ENCODE measurements at regions not wholly inside any gene's neighbourhood (a gene's known extent, or its start where the extent isn't known, plus 50 kb on each side); places are given as distances from the start of the nearest gene placed in this dataset.
"Not testable (repeated sequence)": the region's sequence is repeated elsewhere in the genome, so short reads cannot be mapped to it uniquely, and the experiment has no call there.

DNA sequence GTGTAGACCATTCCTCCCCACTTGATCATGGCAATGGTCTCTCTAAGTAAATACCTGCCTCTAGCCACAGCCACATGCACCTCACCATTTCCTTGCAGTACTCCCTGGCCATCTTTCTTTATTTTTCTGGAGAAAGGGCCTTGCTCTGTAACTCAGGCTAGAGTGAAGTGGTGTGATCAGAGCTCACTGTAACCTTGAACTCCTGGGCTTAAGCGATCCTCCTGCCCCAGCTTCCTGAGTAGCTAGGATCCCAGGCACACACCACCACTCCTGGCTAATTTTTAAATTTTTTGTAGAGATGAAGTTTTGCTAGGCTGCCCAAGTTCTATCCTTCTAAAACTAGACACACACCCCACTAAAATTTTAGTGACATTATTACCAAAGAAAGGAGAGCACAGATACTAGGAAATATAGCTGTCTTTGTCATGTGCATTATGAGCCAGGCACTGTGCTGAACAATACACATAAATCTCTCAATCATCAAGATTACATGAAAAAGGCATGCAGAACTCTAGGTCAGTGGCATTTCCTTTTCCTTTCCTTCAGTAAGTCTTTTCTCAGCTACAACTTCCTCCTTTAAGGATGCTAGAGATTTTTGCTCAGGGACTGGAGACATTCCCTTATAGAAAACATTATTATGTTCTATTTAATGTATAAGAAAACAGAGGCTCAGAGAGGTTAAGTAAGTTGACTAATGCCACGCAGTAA, 95.0 kb upstream of the SERBP1 start:
- DNase-seq (ENCODE audit: low read depth in 4 of 4, low spot score in 3 of 4) = no peak

DNA sequence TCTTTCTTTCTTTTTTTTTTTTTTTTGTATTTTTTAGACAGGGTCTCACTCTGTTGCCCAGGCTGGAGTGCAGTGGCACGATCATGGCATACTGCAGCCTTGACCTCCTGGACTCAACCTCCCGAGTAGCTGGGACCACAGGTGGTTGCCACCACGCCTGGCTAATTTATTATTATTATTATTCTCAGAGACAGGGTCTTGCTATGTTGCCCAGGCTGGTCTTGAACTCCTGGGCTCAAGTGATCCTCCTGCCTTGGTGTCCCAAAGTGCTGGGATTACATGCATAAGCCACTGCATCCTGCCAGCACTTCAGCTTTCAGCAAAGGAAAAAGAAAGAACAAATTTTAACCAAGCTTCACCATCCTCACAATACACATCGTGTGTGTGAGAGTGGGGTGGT, 97.9 kb upstream of the SERBP1 start:
- no peak for DNase-seq (ENCODE audit: low read depth in 4 of 4, low spot score in 3 of 4)

DNA sequence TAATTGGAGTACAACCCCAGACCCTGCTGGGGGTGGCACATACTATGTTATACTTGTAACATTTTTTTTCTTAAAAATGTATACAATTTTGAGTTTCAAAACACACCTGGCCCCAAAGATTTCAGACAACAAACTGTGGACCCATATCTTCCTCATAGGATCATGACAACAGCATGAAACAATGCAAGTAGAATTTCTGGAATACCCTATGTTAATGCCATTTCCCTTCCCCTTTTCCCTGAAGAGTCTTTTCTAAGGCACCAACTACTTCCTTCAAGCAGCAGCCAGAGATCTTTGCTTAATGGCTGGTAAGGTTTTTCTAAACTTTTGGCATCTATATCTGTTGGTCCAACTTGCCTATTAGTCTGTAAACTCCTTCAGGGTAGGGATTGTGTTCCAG, 99.9 kb upstream of the SERBP1 start:
- no peak for DNase-seq (ENCODE audit: low read depth in 4 of 4, low spot score in 3 of 4)

- DNase-seq (ENCODE audit: low read depth in 4 of 4, low spot score in 3 of 4) = peak; percentile 58 to 69 (median 64)
Measured at GRCh38 chr1:67532452-67533216, 102.4 kb upstream of the SERBP1 start.

- no peak for DNase-seq (ENCODE audit: low read depth in 4 of 4, low spot score in 3 of 4)
Measured at GRCh38 chr1:67534627-67535065, 104.4 kb upstream of the SERBP1 start.

DNA sequence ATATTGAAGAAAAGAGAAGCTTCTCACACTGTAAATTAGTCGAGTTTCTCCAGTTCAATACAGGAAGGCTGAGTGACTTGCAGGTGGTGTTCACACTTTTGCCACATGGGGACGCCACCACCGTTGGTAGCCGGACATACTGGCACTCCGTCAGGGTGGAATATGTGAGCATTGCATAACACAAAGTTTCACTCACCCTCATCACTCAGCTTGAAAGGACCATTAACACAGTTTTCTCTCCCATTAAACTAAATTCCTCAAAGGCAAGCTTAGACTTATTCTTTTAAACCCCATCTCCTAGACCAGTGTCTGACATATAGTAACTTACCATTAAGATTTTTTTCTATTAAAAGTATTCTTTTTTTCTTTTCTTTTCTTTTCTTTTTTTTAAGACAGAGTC, 105.3 kb upstream of the SERBP1 start:
- peak in 2 of 4 donors; percentile 27 to 57 for DNase-seq (ENCODE audit: low read depth in 4 of 4, low spot score in 3 of 4)

DNA sequence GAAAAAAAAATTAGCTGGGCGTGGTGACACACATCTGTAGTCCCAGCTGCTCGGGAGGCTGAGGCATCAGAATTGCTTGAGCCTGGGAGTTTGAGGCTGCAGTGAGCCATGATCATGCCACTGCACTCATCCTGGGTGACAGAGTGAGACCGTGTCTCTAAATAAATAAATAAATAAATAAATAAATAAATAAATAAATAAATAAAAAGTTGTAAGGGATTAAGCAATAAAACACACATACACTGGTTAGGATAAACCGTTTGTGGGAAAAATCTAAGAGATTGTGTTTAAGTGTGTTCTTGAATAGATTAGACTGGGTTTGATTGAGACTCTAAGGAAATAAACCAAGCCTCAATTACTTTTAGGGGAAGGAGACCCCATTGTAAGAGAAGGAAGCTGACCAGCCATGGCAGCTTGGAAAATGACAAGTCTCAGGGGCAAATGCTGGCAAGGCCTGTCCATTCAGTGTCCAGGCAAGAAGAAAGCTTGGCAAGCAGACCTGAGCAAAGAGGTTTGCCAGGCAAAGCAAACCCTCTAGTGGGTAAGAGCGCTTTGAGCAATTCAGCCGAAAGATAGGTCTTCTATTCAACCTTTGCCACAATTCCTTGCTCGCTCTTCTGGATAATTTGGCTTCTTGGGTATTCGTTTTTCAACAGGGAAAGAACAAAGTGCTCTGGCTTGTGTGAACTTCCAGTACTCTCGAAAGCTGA, 106.9 kb upstream of the SERBP1 start:
- no peak for DNase-seq (ENCODE audit: low read depth in 4 of 4, low spot score in 3 of 4)

- no peak for DNase-seq (ENCODE audit: low read depth in 4 of 4, low spot score in 3 of 4)
Measured at GRCh38 chr1:67537667-67538018, 107.4 kb upstream of the SERBP1 start.

DNA sequence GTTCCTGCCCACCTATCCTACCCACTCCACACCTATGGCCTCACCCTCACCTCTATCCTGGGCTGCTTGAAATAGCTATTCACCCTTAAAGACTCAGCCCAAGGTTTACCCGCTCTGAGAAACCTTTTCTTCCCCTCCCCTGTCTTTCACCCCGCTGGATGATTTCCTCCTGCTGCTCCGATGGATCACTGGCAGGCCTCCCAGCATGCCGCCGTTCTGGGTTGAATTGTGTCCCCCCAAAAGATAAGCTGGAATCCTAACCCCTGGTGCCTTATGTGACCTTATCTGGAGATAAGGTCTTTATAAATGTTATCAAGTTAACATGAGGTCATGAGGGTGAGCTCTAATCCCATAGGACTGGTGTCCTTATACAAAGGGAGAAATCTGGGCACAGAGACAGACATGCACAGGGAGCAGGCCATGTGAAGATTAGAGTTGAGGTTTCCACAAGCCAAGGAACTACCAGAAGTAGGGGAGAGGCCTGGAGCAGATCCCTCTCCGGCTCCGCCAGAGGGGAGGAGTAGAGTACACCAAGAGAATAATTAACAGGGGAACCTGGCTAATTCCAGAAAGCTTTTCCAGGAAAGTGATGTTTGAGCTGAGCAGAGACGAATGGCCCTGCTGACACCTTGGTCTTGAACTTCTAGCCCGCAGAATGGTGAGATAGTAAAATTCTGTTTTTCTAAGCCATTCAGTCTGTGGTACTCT, 110.0 kb upstream of the SERBP1 start:
- DNase-seq (ENCODE audit: low read depth in 4 of 4, low spot score in 3 of 4) = no peak

- DNase-seq (ENCODE audit: low read depth in 4 of 4, low spot score in 3 of 4) = no peak
Measured at GRCh38 chr1:67540733-67541125, 110.5 kb upstream of the SERBP1 start.

DNA sequence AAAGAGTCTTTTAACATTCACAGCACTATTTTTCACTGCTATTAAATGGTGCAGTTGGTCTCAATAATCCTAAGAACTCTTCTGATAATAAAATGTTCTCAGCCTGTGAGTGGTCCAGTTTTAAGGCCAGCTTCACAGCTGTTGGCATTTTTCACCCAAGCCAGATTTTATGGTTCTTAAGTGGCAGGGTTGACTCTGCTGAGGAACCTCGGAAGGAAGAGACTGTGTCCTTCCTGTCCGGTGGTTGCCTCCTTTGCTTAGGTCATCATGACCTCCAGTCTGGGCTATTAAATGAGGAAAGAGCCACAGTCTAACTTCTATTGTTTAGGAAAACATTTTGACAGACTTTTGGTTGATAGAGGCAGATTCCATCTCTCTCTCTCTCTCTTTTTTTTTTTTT, 112.5 kb upstream of the SERBP1 start:
- DNase-seq (ENCODE audit: low read depth in 4 of 4, low spot score in 3 of 4) = no peak

DNA sequence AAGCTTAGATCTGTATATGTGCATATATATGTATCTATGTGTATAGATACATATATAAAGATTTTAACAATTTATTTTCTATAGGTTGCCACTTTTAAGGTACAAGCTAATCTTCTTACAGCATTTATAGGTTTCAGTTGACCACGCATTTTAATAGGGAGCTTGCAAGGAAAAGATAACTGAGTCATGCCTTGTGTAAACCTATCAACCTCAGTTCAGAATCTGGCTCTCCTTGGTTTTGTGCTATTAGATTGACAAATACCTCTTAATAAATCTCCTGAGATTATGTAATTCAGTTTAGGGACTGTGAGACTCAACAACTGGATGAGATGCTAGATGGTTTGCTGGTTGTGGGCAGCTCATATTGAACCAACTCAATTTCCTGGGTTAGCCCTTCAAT, 114.7 kb upstream of the SERBP1 start:
- no peak for DNase-seq (ENCODE audit: low read depth in 4 of 4, low spot score in 3 of 4)

- DNase-seq (ENCODE audit: low read depth in 4 of 4, low spot score in 3 of 4) = no peak
Measured at GRCh38 chr1:67545364-67545763, 115.2 kb upstream of the SERBP1 start.

GRCh38 chr1:67551375-67551774, 121.2 kb upstream of the SERBP1 start:
- no peak for DNase-seq (ENCODE audit: low read depth in 4 of 4, low spot score in 3 of 4)

DNA sequence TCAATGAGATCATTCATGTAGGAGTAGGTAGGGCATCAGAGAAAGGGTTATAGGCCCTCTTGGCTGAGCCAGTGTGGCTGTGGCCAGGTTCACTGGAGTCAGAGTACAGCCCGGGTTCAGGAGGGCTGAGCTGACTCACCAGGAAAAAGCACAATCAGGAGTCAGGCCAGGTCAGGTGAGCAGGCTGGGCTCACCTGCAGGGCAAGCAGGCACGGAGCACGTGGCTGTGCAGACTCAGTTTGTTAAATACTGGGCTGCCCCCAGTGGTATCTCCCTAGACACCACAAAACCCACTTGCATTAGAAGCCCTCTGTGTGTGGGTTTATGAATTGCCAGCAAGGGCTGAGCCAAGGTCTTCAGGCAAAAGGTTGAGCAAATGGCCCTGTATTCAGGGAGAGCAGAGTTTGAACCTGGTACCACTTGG, 122.1 kb upstream of the SERBP1 start:
- no peak for DNase-seq (ENCODE audit: low read depth in 4 of 4, low spot score in 3 of 4)

GRCh38 chr1:67554204-67554603, 124.0 kb upstream of the SERBP1 start:
- DNase-seq (ENCODE audit: low read depth in 4 of 4, low spot score in 3 of 4) = not testable (repeated sequence)

GRCh38 chr1:67555461-67556296, 125.5 kb upstream of the SERBP1 start:
- DNase-seq (ENCODE audit: low read depth in 4 of 4, low spot score in 3 of 4) = no peak

DNA sequence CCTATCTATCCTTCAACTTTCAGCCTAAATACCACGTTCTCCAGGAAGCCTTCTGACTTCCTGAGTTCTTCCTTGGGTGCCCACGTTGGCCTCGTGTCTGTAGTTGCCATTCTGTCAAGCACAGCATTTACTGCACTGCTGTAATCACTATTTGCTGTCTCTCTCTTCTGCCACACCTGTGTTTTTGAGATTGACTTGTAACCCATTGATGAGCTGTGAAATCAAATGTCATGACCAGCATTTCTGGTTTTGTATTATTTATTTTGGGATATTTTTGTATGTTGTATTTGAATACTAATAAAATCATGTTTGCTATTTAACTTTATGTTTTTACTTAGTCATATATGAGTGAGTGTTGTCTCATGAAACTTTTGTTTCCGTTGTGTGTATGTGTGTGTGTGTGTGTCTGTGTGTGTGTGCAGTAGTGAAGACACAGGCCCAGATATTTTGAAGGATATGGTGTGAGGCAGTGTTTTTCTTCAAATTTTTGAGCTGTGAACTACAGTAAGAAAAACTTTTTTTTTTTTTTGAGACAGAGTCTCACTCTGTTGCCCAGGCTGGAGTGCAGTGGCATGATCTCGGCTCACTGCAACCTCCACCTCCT, 126.2 kb upstream of the SERBP1 start:
- no peak for DNase-seq (ENCODE audit: low read depth in 4 of 4, low spot score in 3 of 4)

GRCh38 chr1:67557696-67558448, 127.1 kb upstream of the GADD45A start:
- no peak for DNase-seq (ENCODE audit: low read depth in 4 of 4, low spot score in 3 of 4)

Data from left renal pelvis (tissue), 4 donors.